Uterus (tissue), 3 donors: ENCODE measurements at regions not wholly inside any gene's neighbourhood (a gene's known extent, or its start where the extent isn't known, plus 50 kb on each side); places are given as distances from the start of the nearest gene placed in this dataset.

ENCODE experiments used
- DNase-seq, 2 donors: peaks; one replicate each; pipeline ENCODE4 v3.0.0-alpha.2; 2019 to 2020
- H3K27ac ChIP-seq, 2 donors: fragments of 200-600 bp; sonication (generic); 1 replicate in 1 of 2; 2 replicates in 1 of 2; pipeline ENCODE4 v1.5.1; 2016 to 2018
- H3K27me3 ChIP-seq, 2 donors: fragments of 200-600 bp; sonication (generic); one replicate each; pipeline ENCODE4 v1.5.1; 2018 to 2019; ENCODE audit warnings: control low read depth in 1 of 2
- H3K36me3 ChIP-seq, 2 donors: fragments of 200-600 bp; sonication (generic); one replicate each; pipeline ENCODE4 v1.5.1; 2019; ENCODE audit warnings: control low read depth in 1 of 2
- H3K4me1 ChIP-seq, 2 donors: fragments of 200-600 bp; sonication (generic); one replicate each; pipeline ENCODE4 v1.5.1; 2018 to 2019; ENCODE audit warnings: control low read depth in 1 of 2
- H3K4me3 ChIP-seq, 2 donors: fragments of 200-600 bp; sonication (generic); 1 replicate in 1 of 2; 2 replicates in 1 of 2; pipeline ENCODE4 v1.5.1; 2018 to 2019; ENCODE audit warnings: mild to moderate bottlenecking in 1 of 2
- H3K9me3 ChIP-seq, 2 donors: fragments of 200-600 bp; sonication (generic); one replicate each; pipeline ENCODE4 v1.5.1; 2019; ENCODE audit warnings: control low read depth in 1 of 2
- CTCF ChIP-seq, 4 experiments: fragments of 200-600 bp in 2 of 4; fragments of 450-650 bp in 2 of 4; sonication (generic) in 2 of 4; IDR thresholded peaks; one replicate each; pipeline ENCODE4 v1.5.1; 2016 to 2019; ENCODE audit warnings: antibody characterized with exemption in 4 of 4, mild to moderate bottlenecking in 2 of 4, moderate library complexity in 1 of 4
- POLR2A ChIP-seq, 2 donors: fragments of 450-650 bp; IDR thresholded peaks; one replicate each; pipeline ENCODE4 v1.6.1; 2016; ENCODE audit warnings: antibody characterized with exemption in 2 of 2, mild to moderate bottlenecking in 1 of 2, moderate library complexity in 1 of 2
- intact Hi-C: fragments of 100-400 bp; cut with DNase I; formaldehyde crosslinking; loops from one replicate; pipeline ENCODE4 v1.15.1; 2023; ENCODE audit warnings: low total_unique reads
- donor health status: DM: yes; HTN: yes; CAD: no.

- H3K4me3 ChIP-seq: no peak overlapping the region
- no peak for DNase-seq
- H3K27ac ChIP-seq: no peak overlapping the region
- no peaks in the 10 kb centered on the region for H3K36me3 ChIP-seq
- H3K27me3 ChIP-seq: no peaks in the 10 kb centered on the region
- H3K4me1 ChIP-seq: no peaks in the 10 kb centered on the region
- H3K9me3 ChIP-seq: no peaks in the 10 kb centered on the region
- intact Hi-C loops: no loop called here
- no peak for TF ChIP-seq POLR2A (IDR thresholded peaks at IDR 0.05)
- TF ChIP-seq CTCF (IDR thresholded peaks at IDR 0.05): no peak
Observed at GRCh38 chr2:120580709-120581108, 155.0 kb upstream of the GLI2 start.

GRCh38 chr2:120583121-120583520, 152.5 kb upstream of the GLI2 start:
- intact Hi-C loops: no loop called here
- Histone ChIP-seq H3K36me3 (no peaks in the 10 kb centered on the region), H3K27me3 (peaks cover 0 to 6% of the 10 kb centered on the region in 2 donors), H3K27ac (no peak overlapping the region), H3K9me3 (no peaks in the 10 kb centered on the region), H3K4me3 (no peak overlapping the region), H3K4me1 (no peaks in the 10 kb centered on the region)
- TF ChIP-seq CTCF (IDR thresholded peaks at IDR 0.05): no peak
- no peak for TF ChIP-seq POLR2A (IDR thresholded peaks at IDR 0.05)
- no peak for DNase-seq

GRCh38 chr2:120583851-120584570, 151.7 kb upstream of the GLI2 start:
- Histone ChIP-seq H3K9me3 (no peaks in the 10 kb centered on the region), H3K36me3 (no peaks in the 10 kb centered on the region), H3K27ac (no peak overlapping the region), H3K4me3 (no peak overlapping the region), H3K27me3 (peaks cover 0 to 6% of the 10 kb centered on the region in 2 donors), H3K4me1 (no peaks in the 10 kb centered on the region)
- intact Hi-C loops: no loop called here
- TF ChIP-seq POLR2A (IDR thresholded peaks at IDR 0.05) (no peak), CTCF (IDR thresholded peaks at IDR 0.05) (no peak)
- DNase-seq: no peak

GRCh38 chr2:120586507-120587278, 149.0 kb upstream of the GLI2 start:
- Histone ChIP-seq H3K4me1 (no peaks in the 10 kb centered on the region), H3K27ac (no peak overlapping the region), H3K27me3 (peaks cover 0 to 6% of the 10 kb centered on the region in 2 donors), H3K36me3 (no peaks in the 10 kb centered on the region), H3K9me3 (no peaks in the 10 kb centered on the region), H3K4me3 (no peak overlapping the region)
- intact Hi-C loops: no loop called here
- DNase-seq: no peak
- no peak for TF ChIP-seq CTCF (IDR thresholded peaks at IDR 0.05)
- TF ChIP-seq POLR2A (IDR thresholded peaks at IDR 0.05): no peak

- Histone ChIP-seq H3K36me3 (no peaks in the 10 kb centered on the region), H3K27me3 (peaks cover 0 to 6% of the 10 kb centered on the region in 2 donors), H3K4me3 (no peak overlapping the region), H3K27ac (no peak overlapping the region), H3K9me3 (no peaks in the 10 kb centered on the region), H3K4me1 (no peaks in the 10 kb centered on the region)
- DNase-seq: no peak
- intact Hi-C loops: no loop called here
- TF ChIP-seq CTCF (IDR thresholded peaks at IDR 0.05): no peak
- TF ChIP-seq POLR2A (IDR thresholded peaks at IDR 0.05): no peak
Observed at GRCh38 chr2:120587279-120587996, 148.2 kb upstream of the GLI2 start.
